Astrocyte of the cerebellum (primary cell): ENCODE measurements at regions not wholly inside any gene's neighbourhood (a gene's known extent, or its start where the extent isn't known, plus 50 kb on each side); places are given as distances from the start of the nearest gene placed in this dataset.

Experiments
- DNase-seq: peaks from one replicate; pipeline ENCODE4 v3.0.0-alpha.2; 2011; ENCODE audit warnings: low read depth
- H3K4me3 ChIP-seq: 2 replicates; pipeline ENCODE4 v1.5.1; 2011; ENCODE audit warnings: mild to moderate bottlenecking, low read depth, low read length, moderate library complexity
- in situ Hi-C: cut with HindIII; loops from 2 replicates; pipeline ENCODE4 v1.10.0; 2017; ENCODE audit warnings: low sequenced_read_pairs
- TF ChIP-seq, protein P1 (sequence below): IDR thresholded peaks from 2 replicates; pipeline ENCODE4 v1.5.1; 2012; ENCODE audit warnings: low read length, low read depth, moderate library complexity, mild to moderate bottlenecking; ENCODE audit errors: missing control alignments

DNA sequence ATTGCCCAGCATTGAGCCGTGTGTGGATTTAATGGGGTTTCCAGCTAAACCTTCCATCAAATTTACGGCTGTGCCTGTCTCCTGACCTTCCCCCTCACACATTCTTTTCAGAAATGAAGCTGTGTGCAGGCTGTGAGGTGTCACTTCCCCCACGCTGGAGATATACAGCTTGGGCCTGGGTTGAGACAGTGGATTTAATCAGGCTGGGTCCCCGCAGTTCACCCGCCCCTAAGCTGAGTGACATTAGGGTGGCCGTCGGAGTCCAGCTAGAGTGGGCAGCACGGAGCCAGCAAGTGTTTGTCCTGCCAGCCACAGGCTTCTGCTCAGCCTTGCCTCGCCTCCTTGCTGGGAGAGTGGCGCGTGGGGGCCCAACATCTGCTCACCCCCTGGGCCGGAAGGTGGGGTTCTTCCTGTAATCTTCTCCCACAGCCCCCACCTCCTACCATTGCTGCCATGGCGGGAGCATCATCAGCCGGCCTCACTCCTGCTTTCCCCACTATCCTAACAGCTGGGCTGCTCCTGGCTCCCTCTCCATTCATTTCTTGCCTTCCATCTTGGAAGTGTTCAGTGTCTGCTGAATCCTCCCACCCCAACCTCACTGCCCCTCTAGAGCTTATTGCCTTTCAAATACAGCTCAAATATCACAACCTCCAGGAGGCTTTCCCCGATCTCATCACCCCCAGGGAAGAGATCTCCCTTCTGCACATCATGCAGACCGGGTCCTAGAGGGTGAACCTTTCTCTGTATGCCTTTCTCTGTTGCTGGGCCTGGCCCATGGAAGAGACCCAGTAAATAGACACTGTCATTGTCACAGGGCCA is 149.0 kb downstream of the GLI2 start:
- TF ChIP-seq, protein P1, sequence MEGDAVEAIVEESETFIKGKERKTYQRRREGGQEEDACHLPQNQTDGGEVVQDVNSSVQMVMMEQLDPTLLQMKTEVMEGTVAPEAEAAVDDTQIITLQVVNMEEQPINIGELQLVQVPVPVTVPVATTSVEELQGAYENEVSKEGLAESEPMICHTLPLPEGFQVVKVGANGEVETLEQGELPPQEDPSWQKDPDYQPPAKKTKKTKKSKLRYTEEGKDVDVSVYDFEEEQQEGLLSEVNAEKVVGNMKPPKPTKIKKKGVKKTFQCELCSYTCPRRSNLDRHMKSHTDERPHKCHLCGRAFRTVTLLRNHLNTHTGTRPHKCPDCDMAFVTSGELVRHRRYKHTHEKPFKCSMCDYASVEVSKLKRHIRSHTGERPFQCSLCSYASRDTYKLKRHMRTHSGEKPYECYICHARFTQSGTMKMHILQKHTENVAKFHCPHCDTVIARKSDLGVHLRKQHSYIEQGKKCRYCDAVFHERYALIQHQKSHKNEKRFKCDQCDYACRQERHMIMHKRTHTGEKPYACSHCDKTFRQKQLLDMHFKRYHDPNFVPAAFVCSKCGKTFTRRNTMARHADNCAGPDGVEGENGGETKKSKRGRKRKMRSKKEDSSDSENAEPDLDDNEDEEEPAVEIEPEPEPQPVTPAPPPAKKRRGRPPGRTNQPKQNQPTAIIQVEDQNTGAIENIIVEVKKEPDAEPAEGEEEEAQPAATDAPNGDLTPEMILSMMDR: no peak
- no peak overlapping the region for H3K4me3 ChIP-seq
- DNase-seq: no peak
- in situ Hi-C loops: no loop called here

DNA sequence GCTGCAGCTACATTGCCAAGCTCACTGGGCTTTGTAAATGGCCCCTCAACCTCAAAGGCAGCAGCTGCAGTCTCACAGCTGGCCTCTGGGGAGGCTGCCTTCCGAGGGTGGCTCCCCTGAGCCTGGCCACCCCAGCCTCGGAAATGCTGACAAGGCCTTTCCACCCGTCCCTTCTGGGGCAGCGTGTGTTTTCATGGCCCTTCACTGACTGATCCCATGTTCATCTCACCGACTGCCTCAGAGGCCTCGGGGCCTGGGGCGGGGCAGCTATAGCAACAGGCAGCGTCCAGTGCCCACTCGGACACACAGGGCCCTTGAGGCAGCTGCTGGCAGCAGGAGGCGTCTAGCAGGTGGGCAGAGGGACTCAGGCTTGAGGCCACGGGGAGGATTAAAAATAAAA is 149.7 kb downstream of the GLI2 start:
- no peak for DNase-seq
- no peak overlapping the region for H3K4me3 ChIP-seq
- in situ Hi-C loops: no loop called here
- TF ChIP-seq, protein P1: no peak

DNA sequence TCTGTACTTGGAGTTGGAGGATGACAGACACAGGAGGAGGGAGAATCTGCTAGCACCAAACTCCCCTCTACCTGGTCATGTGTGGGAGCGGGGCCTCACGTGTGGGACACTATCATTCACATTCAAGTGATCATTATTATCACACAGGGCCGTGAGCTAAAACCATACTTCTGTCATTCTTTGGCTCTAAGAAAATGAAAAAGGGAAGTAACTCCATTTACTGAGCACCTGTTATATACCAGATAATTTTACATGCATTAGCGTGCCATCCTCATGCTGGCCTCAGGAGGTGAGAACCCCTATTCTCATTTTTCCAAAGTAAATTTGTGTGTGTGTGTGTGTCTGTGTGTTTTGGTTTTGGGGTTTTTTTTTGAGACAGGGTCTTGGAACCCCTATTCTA is 150.1 kb downstream of the GLI2 start:
- TF ChIP-seq, protein P1: no peak
- DNase-seq: no peak
- in situ Hi-C loops: no loop called here
- no peak overlapping the region for H3K4me3 ChIP-seq

DNA sequence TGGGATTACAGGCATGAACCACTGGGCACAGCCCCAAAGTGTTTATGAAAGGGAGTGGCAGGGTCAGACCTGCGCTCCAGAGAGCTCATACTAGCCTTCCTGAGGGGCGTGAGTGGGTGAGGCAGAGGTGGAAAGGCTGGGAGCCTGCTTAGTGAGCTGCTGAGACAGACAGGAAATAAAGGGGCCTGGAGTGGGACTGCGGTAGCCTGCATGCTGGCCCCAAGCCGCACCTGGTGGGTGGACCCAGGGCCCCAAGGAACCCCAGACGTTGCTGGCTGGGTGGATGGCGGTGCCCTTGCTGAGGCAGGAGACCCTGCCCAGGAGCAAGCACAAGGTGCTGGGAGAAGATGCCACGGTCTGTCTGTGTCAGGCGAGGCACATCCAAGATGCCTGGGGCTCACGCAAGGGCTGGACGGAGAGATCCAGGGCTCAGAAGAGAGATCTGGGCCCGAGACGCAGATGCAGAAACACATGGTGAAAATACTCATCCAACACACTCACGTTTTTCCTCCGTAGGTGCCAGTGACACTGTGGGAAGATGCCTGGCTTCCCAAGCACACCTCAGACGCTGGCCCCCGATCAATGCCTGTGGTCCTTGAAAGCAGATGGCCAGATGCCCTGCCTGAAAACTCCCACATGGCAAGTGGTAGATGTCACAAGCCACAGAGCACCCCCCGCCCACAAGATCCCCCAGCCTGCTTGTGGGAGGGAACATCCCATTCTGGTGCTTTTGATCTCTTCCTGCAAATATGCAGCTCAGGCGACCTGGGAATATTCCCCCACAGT is 151.1 kb downstream of the GLI2 start:
- TF ChIP-seq, protein P1: no peak
- DNase-seq: no peak
- in situ Hi-C loops: no loop called here
- H3K4me3 ChIP-seq: no peak overlapping the region

DNA sequence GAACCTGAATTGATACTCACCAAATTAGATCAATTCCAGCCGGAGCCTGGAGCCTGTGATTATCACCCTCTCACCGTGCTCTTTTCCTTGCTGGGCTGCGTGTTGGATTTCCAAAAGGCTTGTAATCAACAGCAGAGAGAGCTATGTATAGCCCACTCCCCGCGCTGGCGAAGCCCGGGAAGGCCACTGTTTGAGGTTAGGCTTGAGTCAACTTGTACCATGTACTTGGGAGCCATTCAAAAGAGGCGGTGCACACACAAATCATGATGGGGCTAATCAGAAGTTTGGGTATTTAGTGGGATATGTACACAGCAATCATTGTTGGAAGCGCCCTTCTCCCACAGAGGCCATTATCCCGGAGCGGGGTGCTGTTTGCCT is 151.6 kb downstream of the GLI2 start:
- no peak overlapping the region for H3K4me3 ChIP-seq
- no peak for DNase-seq
- in situ Hi-C loops: no loop called here
- TF ChIP-seq, protein P1: no peak

DNA sequence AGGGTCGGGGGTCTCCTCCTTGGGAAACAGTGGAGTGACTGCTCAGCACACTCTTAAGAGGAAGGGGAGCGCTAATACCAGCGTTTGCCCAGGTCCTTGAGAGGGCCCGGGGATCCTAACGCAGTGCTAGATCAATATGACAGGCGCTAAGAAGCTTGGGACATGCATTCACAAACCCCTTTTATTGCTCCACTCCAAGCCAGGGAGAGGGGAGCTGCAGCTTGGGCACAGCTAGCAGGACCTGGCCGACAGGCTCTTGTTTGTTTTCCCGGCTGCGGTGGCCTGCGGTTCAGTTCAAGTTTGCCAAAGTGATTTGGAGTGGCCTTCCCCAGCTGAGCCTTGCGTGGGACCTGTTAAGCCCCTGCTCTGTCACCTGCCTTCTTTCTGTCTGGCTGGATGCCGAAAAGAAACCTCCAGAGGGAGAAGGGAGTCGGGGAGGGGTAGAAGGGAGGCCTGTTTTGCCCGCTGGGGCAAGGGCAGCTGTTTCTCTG is 152.1 kb downstream of the GLI2 start:
- DNase-seq: no peak
- no peak overlapping the region for H3K4me3 ChIP-seq
- TF ChIP-seq, protein P1: no peak
- in situ Hi-C loops: no loop called here
